HL-60 (cell line): ENCODE measurements at regions not wholly inside any gene's neighbourhood (a gene's known extent, or its start where the extent isn't known, plus 50 kb on each side); places are given as distances from the start of the nearest gene placed in this dataset.

Experiments used
- POLR2AphosphoS5 ChIP-seq: IDR thresholded peaks from 2 replicates; pipeline ENCODE4 v1.6.1; 2012; ENCODE audit warnings: low read depth
- TF ChIP-seq, protein P1 (sequence below): IDR thresholded peaks from one replicate; pipeline ENCODE4 v1.5.1; 2011; ENCODE audit warnings: low read length, control low read depth, inconsistent platforms; ENCODE audit not compliant: insufficient read depth

DNA sequence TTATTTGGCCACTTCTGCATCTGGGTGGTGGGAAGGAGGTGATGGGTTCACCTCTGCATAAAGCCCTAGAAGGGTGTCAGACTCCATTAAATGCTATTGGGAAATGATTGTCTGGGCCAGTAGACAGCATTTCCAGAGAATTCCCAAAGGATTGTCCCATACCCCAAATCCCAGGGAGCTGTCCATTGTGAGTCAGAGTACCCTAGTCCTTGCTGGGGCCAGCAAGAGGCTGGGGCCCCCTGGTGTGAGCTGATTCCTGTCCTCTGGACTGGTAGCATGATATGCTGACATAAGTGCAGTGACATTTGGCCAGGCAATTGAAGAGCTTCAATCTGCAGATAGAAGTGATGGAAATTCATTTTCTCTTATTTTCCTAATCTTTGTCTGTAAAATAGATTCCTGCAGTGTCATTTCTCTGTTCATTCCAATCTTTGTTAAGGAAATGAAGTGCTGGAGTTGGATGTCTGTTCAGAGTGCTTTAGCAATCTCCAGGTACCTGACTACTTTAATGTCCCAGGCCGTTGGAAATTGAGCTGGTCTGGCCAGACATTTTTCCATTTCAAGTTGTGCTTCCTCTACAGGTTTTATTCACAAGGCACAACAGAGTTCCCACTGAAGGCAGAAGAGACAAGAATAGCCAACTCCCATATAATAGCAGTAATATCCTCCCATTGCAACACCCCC, 91.2 kb downstream of the RPLP1 start:
- TF ChIP-seq, protein P1, sequence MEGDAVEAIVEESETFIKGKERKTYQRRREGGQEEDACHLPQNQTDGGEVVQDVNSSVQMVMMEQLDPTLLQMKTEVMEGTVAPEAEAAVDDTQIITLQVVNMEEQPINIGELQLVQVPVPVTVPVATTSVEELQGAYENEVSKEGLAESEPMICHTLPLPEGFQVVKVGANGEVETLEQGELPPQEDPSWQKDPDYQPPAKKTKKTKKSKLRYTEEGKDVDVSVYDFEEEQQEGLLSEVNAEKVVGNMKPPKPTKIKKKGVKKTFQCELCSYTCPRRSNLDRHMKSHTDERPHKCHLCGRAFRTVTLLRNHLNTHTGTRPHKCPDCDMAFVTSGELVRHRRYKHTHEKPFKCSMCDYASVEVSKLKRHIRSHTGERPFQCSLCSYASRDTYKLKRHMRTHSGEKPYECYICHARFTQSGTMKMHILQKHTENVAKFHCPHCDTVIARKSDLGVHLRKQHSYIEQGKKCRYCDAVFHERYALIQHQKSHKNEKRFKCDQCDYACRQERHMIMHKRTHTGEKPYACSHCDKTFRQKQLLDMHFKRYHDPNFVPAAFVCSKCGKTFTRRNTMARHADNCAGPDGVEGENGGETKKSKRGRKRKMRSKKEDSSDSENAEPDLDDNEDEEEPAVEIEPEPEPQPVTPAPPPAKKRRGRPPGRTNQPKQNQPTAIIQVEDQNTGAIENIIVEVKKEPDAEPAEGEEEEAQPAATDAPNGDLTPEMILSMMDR = no peak
- TF ChIP-seq POLR2AphosphoS5 = no peak
